HEK293 (cell line): ENCODE measurements at regions not wholly inside any gene's neighbourhood (a gene's known extent, or its start where the extent isn't known, plus 50 kb on each side); places are given as distances from the start of the nearest gene placed in this dataset.

Source experiments
- CTCF ChIA-PET: fragments of 350-600 bp; formaldehyde crosslinking; extraction: SDS; loops from one replicate; lab custom pipeline; 2021; ENCODE audit warnings: antibody characterized with exemption; lab: Yijun Ruan, JAX
- POLR2A ChIA-PET: fragments of 300-600 bp; formaldehyde crosslinking; extraction: SDS; loops from one replicate; lab custom pipeline; 2020; ENCODE audit warnings: antibody characterized with exemption, inconsistent platforms; lab: Yijun Ruan, JAX
- H3K27ac ChIP-seq: fragments of 200-500 bp; sonication (Bioruptor generic); 2 replicates; pipeline ENCODE4 v1.5.1; 2014; ENCODE audit warnings: low read depth, low read length, control low read depth, inconsistent platforms; ENCODE audit errors: extremely low read depth
- H3K36me3 ChIP-seq, 2 experiments: fragments of 200-500 bp in 1 of 2; sonication (Bioruptor generic) in 1 of 2; 1 replicate in 1 of 2; 2 replicates in 1 of 2; pipeline ENCODE4 v1.5.1; 2014 to 2017; ENCODE audit warnings: inconsistent platforms in 2 of 2, low read length in 2 of 2; ENCODE audit not compliant: control insufficient read depth in 2 of 2, insufficient read depth in 1 of 2
- H3K4me1 ChIP-seq: fragments of 200-500 bp; sonication (Bioruptor generic); 2 replicates; pipeline ENCODE4 v1.5.1; 2014; ENCODE audit warnings: mild to moderate bottlenecking, low read length, inconsistent platforms; ENCODE audit not compliant: control insufficient read depth, insufficient read depth
- H3K4me3 ChIP-seq: 2 replicates; pipeline ENCODE4 v1.5.1; 2011; ENCODE audit warnings: low read depth, mild to moderate bottlenecking, control low read depth, low read length, moderate library complexity
- H3K9me3 ChIP-seq: fragments of 200-500 bp; sonication (Bioruptor generic); 2 replicates; pipeline ENCODE4 v1.5.1; 2014; ENCODE audit warnings: low read depth, low read length, inconsistent platforms; ENCODE audit not compliant: control insufficient read depth, insufficient read depth
- GLIS2 ChIP-seq: fragments of 450-650 bp; formaldehyde crosslinking; IDR thresholded peaks from 2 replicates; pipeline ENCODE4 v1.5.1; 2016; ENCODE audit warnings: missing biosample characterization, missing genetic modification characterization
- HOXA7 ChIP-seq: sonication (generic); formaldehyde crosslinking; IDR thresholded peaks from 2 replicates; pipeline ENCODE4 v1.8.1; 2022; ENCODE audit warnings: missing genetic modification reagents, borderline replicate concordance
- KLF7 ChIP-seq: fragments of 450-650 bp; formaldehyde crosslinking; IDR thresholded peaks from 2 replicates; pipeline ENCODE4 v1.5.1; 2016; ENCODE audit warnings: missing biosample characterization, missing genetic modification characterization, borderline replicate concordance
- KLF9 ChIP-seq: fragments of 450-650 bp; formaldehyde crosslinking; IDR thresholded peaks from 2 replicates; pipeline ENCODE4 v1.5.1; 2016; ENCODE audit warnings: missing biosample characterization, missing genetic modification characterization, low read depth
- ZEB2 ChIP-seq: fragments of 450-650 bp; formaldehyde crosslinking; IDR thresholded peaks from 2 replicates; pipeline ENCODE4 v1.5.1; 2016; ENCODE audit warnings: missing biosample characterization, missing genetic modification characterization
- ZFP3 ChIP-seq: fragments of 450-650 bp; formaldehyde crosslinking; IDR thresholded peaks from 2 replicates; pipeline ENCODE4 v1.5.1; 2016; ENCODE audit warnings: low read depth, missing biosample characterization, missing genetic modification characterization
- ZNF112 ChIP-seq: fragments of 450-650 bp; formaldehyde crosslinking; IDR thresholded peaks from 2 replicates; pipeline ENCODE4 v1.5.0; 2017; ENCODE audit warnings: missing biosample characterization, missing genetic modification characterization
- ZNF114 ChIP-seq: fragments of 450-650 bp; formaldehyde crosslinking; IDR thresholded peaks from 2 replicates; pipeline ENCODE4 v1.5.0; 2017; ENCODE audit warnings: missing biosample characterization, missing genetic modification characterization
- ZNF133 ChIP-seq: fragments of 450-650 bp; formaldehyde crosslinking; IDR thresholded peaks from 2 replicates; pipeline ENCODE4 v1.5.1; 2016; ENCODE audit warnings: missing biosample characterization, missing genetic modification characterization
- ZNF19 ChIP-seq: fragments of 450-650 bp; formaldehyde crosslinking; IDR thresholded peaks from 2 replicates; pipeline ENCODE4; 2016; ENCODE audit warnings: missing biosample characterization, missing genetic modification characterization, low read depth
- ZNF211 ChIP-seq: fragments of 450-650 bp; formaldehyde crosslinking; IDR thresholded peaks from 2 replicates; pipeline ENCODE4 v1.5.1; 2016; ENCODE audit warnings: low read depth, missing biosample characterization, missing genetic modification characterization
- ZNF292 ChIP-seq: fragments of 450-650 bp; formaldehyde crosslinking; IDR thresholded peaks from 2 replicates; pipeline ENCODE4 v1.5.1; 2016; ENCODE audit warnings: low read depth, missing biosample characterization, missing genetic modification characterization, borderline replicate concordance
- ZNF311 ChIP-seq: fragments of 450-650 bp; formaldehyde crosslinking; IDR thresholded peaks from 2 replicates; pipeline ENCODE4 v1.5.1; 2017; ENCODE audit warnings: missing biosample characterization, missing genetic modification characterization, borderline replicate concordance
- ZNF341 ChIP-seq: fragments of 450-650 bp; formaldehyde crosslinking; IDR thresholded peaks from 2 replicates; pipeline ENCODE4; 2016; ENCODE audit warnings: low read depth, missing biosample characterization, missing genetic modification characterization
- ZNF354C ChIP-seq: fragments of 450-650 bp; formaldehyde crosslinking; IDR thresholded peaks from 2 replicates; pipeline ENCODE4 v1.5.1; 2016; ENCODE audit warnings: missing biosample characterization, missing genetic modification characterization, low read depth, borderline replicate concordance
- ZNF529 ChIP-seq: fragments of 450-650 bp; formaldehyde crosslinking; IDR thresholded peaks from 2 replicates; pipeline ENCODE4 v1.5.1; 2017; ENCODE audit warnings: missing genetic modification characterization, missing biosample characterization; ENCODE audit not compliant: insufficient replicate concordance
- ZNF544 ChIP-seq: fragments of 450-650 bp; formaldehyde crosslinking; IDR thresholded peaks from 2 replicates; pipeline ENCODE4 v1.5.0; 2017; ENCODE audit warnings: missing biosample characterization, missing genetic modification characterization
- ZNF621 ChIP-seq: fragments of 450-650 bp; formaldehyde crosslinking; IDR thresholded peaks from 2 replicates; pipeline ENCODE4 v1.5.1; 2017; ENCODE audit warnings: missing biosample characterization, missing genetic modification characterization
- ZNF670 ChIP-seq: fragments of 450-650 bp; formaldehyde crosslinking; IDR thresholded peaks from 2 replicates; pipeline ENCODE4 v1.5.1; 2016; ENCODE audit warnings: missing biosample characterization, missing genetic modification characterization, low read depth
- ZNF792 ChIP-seq: fragments of 450-650 bp; formaldehyde crosslinking; IDR thresholded peaks from 2 replicates; pipeline ENCODE4 v1.5.1; 2016; ENCODE audit warnings: missing biosample characterization, missing genetic modification characterization
- ZSCAN23 ChIP-seq: fragments of 450-650 bp; formaldehyde crosslinking; IDR thresholded peaks from 2 replicates; pipeline ENCODE4 v1.5.1; 2016; ENCODE audit warnings: missing biosample characterization, missing genetic modification characterization
- ZSCAN4 ChIP-seq: fragments of 450-650 bp; formaldehyde crosslinking; IDR thresholded peaks from 2 replicates; pipeline ENCODE4 v1.5.1; 2017; ENCODE audit warnings: missing biosample characterization, missing genetic modification characterization
- TF ChIP-seq, protein P1 (sequence below): fragments of 450-650 bp; formaldehyde crosslinking; IDR thresholded peaks from 2 replicates; pipeline ENCODE4 v1.5.1; 2016; ENCODE audit warnings: missing biosample characterization, missing genetic modification characterization

DNA sequence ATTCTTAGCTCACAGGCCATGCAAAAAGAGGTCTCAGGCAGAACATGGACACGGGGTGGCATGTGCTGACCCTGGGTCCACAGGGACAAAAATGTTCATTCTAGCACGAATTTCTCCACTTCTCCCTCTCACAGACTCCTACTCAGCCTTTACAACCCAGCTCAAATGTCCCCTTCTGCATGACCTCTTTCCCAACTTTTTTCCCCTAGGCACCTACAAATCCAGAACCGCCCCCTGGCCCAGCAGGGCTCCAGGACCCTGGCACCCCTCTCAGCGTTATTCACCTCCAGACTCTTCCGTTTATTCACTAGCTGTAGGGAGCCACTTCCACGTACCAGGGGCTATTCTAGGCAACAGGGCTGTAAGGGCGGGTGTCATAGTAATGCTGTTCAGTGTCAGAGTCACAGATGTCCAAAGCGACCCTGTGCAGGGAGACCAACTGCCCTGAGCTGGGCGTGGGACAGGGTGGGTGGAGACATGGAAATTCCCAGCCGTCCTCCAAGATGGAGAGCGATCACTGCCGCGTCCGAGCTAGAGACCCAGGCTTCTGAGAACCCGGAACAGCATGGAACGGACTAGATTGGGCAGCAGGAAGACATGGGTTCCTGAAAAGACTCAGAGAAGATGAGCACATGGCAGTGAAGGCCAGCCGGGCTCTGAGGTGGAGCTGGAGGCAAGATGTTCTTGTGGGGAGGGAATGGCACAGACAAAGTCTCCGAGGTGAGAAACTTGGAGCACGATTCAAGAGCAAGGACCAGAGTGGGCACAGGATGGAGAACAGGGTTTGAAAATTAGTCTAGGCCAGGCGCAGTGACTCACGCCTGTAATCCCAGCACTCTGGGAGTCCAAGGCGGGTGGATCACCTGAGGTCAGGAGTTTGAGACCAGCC is 274.9 kb upstream of the RTL1 start:
- no peak overlapping the region for H3K27ac ChIP-seq
- H3K4me3 ChIP-seq: no peak overlapping the region
- H3K36me3 ChIP-seq: no peaks in the 10 kb centered on the region
- H3K4me1 ChIP-seq: no peaks in the 10 kb centered on the region
- CTCF ChIA-PET: no interaction called here
- H3K9me3 ChIP-seq: no peaks in the 10 kb centered on the region
- POLR2A ChIA-PET: no interaction called here
- no peak for TF ChIP-seq ZNF112 (tag by site-specific recombination)
- peak; percentile 77; the same call in 1 of the 2 replicates for TF ChIP-seq ZFP3 (tag by site-specific recombination)

DNA sequence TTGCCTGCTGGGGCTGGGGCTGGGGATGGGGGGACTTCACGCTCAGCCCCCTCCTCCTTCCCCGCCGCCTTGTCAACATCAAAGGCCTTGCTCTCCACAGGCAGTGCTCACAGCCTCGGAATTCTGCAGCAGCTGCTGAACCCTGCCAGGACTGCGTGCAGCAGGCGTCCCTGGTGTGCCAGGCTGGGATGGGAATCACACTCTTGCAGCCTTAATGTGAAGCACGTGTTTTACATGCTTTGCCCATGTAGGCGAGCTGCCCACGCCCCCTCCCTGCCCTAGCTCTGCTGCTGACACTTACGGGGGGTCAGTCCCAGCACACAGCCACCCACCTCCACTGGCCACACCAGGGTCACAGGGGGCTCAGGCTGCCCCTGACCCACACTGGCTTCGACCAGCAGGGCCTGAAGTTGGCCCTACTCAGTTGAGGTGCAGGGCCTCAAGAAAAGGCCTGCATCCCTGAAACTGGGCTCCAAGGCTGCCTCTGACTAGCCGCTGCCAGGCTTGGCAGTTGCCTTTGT is 276.2 kb upstream of the RTL1 start:
- TF ChIP-seq ZNF133 (tag by site-specific recombination) (no peak), GLIS2 (tag by site-specific recombination) (no peak), HOXA7 (CRISPR knock-in tag) (no peak), KLF7 (no peak), ZNF529 (tag by site-specific recombination) (no peak), ZSCAN23 (tag by site-specific recombination) (no peak), ZNF621 (tag by site-specific recombination) (no peak), ZNF292 (tag by site-specific recombination) (no peak), ZNF544 (tag by site-specific recombination) (no peak), ZNF354C (tag by site-specific recombination) (no peak), ZNF792 (no peak)
- TF ChIP-seq, protein P1, sequence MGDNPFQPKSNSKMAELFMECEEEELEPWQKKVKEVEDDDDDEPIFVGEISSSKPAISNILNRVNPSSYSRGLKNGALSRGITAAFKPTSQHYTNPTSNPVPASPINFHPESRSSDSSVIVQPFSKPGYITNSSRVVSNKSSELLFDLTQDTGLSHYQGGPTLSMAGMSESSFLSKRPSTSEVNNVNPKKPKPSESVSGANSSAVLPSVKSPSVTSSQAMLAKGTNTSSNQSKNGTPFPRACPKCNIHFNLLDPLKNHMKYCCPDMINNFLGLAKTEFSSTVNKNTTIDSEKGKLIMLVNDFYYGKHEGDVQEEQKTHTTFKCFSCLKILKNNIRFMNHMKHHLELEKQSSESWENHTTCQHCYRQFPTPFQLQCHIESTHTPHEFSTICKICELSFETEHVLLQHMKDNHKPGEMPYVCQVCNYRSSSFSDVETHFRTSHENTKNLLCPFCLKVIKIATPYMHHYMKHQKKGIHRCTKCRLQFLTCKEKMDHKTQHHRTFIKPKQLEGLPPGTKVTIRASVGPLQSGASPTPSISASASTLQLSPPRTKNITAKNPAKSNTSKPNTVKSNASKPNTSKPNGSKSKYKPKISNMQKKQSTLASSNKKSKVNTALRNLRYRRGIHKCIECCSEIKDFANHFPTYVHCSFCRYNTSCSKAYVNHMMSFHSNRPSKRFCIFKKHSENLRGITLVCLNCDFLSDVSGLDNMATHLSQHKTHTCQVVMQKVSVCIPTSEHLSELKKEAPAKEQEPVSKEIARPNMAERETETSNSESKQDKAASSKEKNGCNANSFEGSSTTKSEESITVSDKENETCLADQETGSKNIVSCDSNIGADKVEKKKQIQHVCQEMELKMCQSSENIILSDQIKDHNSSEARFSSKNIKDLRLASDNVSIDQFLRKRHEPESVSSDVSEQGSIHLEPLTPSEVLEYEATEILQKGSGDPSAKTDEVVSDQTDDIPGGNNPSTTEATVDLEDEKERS (tag by site-specific recombination): no peak
- Histone ChIP-seq H3K27ac (no peak overlapping the region), H3K4me3 (no peak overlapping the region), H3K4me1 (no peaks in the 10 kb centered on the region), H3K36me3 (no peaks in the 10 kb centered on the region), H3K9me3 (no peaks in the 10 kb centered on the region)
- CTCF ChIA-PET: no interaction called here
- POLR2A ChIA-PET: no interaction called here

- no peak overlapping the region for H3K4me3 ChIP-seq
- no peak overlapping the region for H3K27ac ChIP-seq
- ChIA-PET POLR2A (no interaction called here), CTCF (no interaction called here)
- H3K9me3 ChIP-seq: no peaks in the 10 kb centered on the region
- no peaks in the 10 kb centered on the region for H3K36me3 ChIP-seq
- no peaks in the 10 kb centered on the region for H3K4me1 ChIP-seq
- TF ChIP-seq ZNF341: no peak
- TF ChIP-seq ZEB2 (tag by site-specific recombination): no peak
- no peak for TF ChIP-seq ZSCAN4 (tag by site-specific recombination)
- no peak for TF ChIP-seq ZNF114
- no peak for TF ChIP-seq ZNF211
- TF ChIP-seq ZNF19: no peak
- no peak for TF ChIP-seq KLF9 (tag by site-specific recombination)
- no peak for TF ChIP-seq ZNF311 (tag by site-specific recombination)
- TF ChIP-seq ZNF670 (tag by site-specific recombination): no peak
These were observed 278.2 kb upstream of the RTL1 start for GRCh38 chr14:101181446-101182313.
